ES-I3 (cell line): ENCODE measurements at regions not wholly inside any gene's neighbourhood (a gene's known extent, or its start where the extent isn't known, plus 50 kb on each side); places are given as distances from the start of the nearest gene placed in this dataset.
"Not testable (repeated sequence)": the region's sequence is repeated elsewhere in the genome, so short reads cannot be mapped to it uniquely, and the experiment has no call there.

ENCODE experiments used
- H3K36me3 ChIP-seq: 2 replicates; pipeline ENCODE4 v1.6.1; 2013; ENCODE audit warnings: mild to moderate bottlenecking, low read length, control low read depth, moderate library complexity; ENCODE audit not compliant: insufficient read depth
- H3K4me1 ChIP-seq: 2 replicates; pipeline ENCODE4 v1.6.1; 2013; ENCODE audit warnings: mild to moderate bottlenecking, control low read depth, low read length; ENCODE audit not compliant: insufficient read depth
- H3K9ac ChIP-seq: 2 replicates; pipeline ENCODE4 v1.6.1; 2013; ENCODE audit warnings: low read depth, mild to moderate bottlenecking, low read length, moderate library complexity
- H3K9me3 ChIP-seq: 2 replicates; pipeline ENCODE4 v1.6.1; 2013; ENCODE audit warnings: mild to moderate bottlenecking, low read length, moderate library complexity; ENCODE audit not compliant: control insufficient read depth, insufficient read depth

- Histone ChIP-seq H3K36me3 (no peaks in the 10 kb centered on the region), H3K4me1 (no peaks in the 10 kb centered on the region), H3K9ac (no peak overlapping the region), H3K9me3 (no peaks in the 10 kb centered on the region)
Measured at GRCh38 chr4:111360906-111361305, 738.0 kb upstream of the PITX2 start.

GRCh38 chr4:111362941-111363361 is 740.1 kb upstream of the PITX2 start:
- H3K9me3 ChIP-seq, result no peaks in the 10 kb centered on the region
- no peak overlapping the region for H3K9ac ChIP-seq
- no peaks in the 10 kb centered on the region for H3K4me1 ChIP-seq
- H3K36me3 ChIP-seq, result no peaks in the 10 kb centered on the region

GRCh38 chr4:111377880-111378279 is 755.0 kb upstream of the PITX2 start:
- not testable (repeated sequence) for H3K9me3 ChIP-seq, H3K9ac ChIP-seq, H3K4me1 ChIP-seq, H3K36me3 ChIP-seq

- Histone ChIP-seq H3K4me1 (no peaks in the 10 kb centered on the region), H3K9me3 (no peaks in the 10 kb centered on the region), H3K36me3 (no peaks in the 10 kb centered on the region), H3K9ac (no peak overlapping the region)
Measured at GRCh38 chr4:111388561-111388960, 756.7 kb upstream of the FAM241A start.

GRCh38 chr4:111391829-111392228 is 753.4 kb upstream of the FAM241A start:
- Histone ChIP-seq H3K9me3 (no peaks in the 10 kb centered on the region), H3K4me1 (no peaks in the 10 kb centered on the region), H3K36me3 (no peaks in the 10 kb centered on the region), H3K9ac (no peak overlapping the region)

GRCh38 chr4:111393781-111394180 is 751.5 kb upstream of the FAM241A start:
- H3K36me3 ChIP-seq, result no peaks in the 10 kb centered on the region
- no peaks in the 10 kb centered on the region for H3K4me1 ChIP-seq
- H3K9ac ChIP-seq, result no peak overlapping the region
- no peaks in the 10 kb centered on the region for H3K9me3 ChIP-seq

GRCh38 chr4:111398906-111399330 is 746.3 kb upstream of the FAM241A start:
- Histone ChIP-seq H3K36me3 (no peaks in the 10 kb centered on the region), H3K9me3 (no peaks in the 10 kb centered on the region), H3K9ac (no peak overlapping the region), H3K4me1 (no peaks in the 10 kb centered on the region)

GRCh38 chr4:111399623-111400022 is 745.6 kb upstream of the FAM241A start:
- Histone ChIP-seq H3K9me3 (no peaks in the 10 kb centered on the region), H3K36me3 (no peaks in the 10 kb centered on the region), H3K9ac (no peak overlapping the region), H3K4me1 (no peaks in the 10 kb centered on the region)

- Histone ChIP-seq H3K4me1 (no peaks in the 10 kb centered on the region), H3K9me3 (no peaks in the 10 kb centered on the region), H3K9ac (no peak overlapping the region), H3K36me3 (no peaks in the 10 kb centered on the region)
Measured at GRCh38 chr4:111400741-111401140, 744.5 kb upstream of the FAM241A start.

- Histone ChIP-seq H3K4me1 (no peaks in the 10 kb centered on the region), H3K9ac (no peak overlapping the region)
Measured at GRCh38 chr4:111404673-111405072, 740.6 kb upstream of the FAM241A start.

GRCh38 chr4:111405989-111406388 is 739.3 kb upstream of the FAM241A start:
- Histone ChIP-seq H3K4me1 (no peaks in the 10 kb centered on the region), H3K9me3 (no peaks in the 10 kb centered on the region), H3K9ac (no peak overlapping the region), H3K36me3 (no peaks in the 10 kb centered on the region)

More at GRCh38 chr4:111404673-111405072, 740.6 kb upstream of the FAM241A start:
- Histone ChIP-seq H3K36me3 (no peaks in the 10 kb centered on the region), H3K9me3 (no peaks in the 10 kb centered on the region)

- no peaks in the 10 kb centered on the region for H3K36me3 ChIP-seq
- no peaks in the 10 kb centered on the region for H3K4me1 ChIP-seq
- no peaks in the 10 kb centered on the region for H3K9me3 ChIP-seq
- no peak overlapping the region for H3K9ac ChIP-seq
Measured at GRCh38 chr4:111410571-111410970, 734.7 kb upstream of the FAM241A start.

GRCh38 chr4:111417521-111417920 is 727.7 kb upstream of the FAM241A start:
- Histone ChIP-seq H3K9me3 (no peaks in the 10 kb centered on the region), H3K4me1 (no peaks in the 10 kb centered on the region), H3K36me3 (no peaks in the 10 kb centered on the region)

GRCh38 chr4:111433441-111433840 is 711.8 kb upstream of the FAM241A start:
- Histone ChIP-seq H3K36me3 (no peaks in the 10 kb centered on the region), H3K9me3 (no peaks in the 10 kb centered on the region), H3K4me1 (no peaks in the 10 kb centered on the region), H3K9ac (no peak overlapping the region)

More at GRCh38 chr4:111417521-111417920, 727.7 kb upstream of the FAM241A start:
- H3K9ac ChIP-seq, result no peak overlapping the region

GRCh38 chr4:111434586-111434985 is 710.7 kb upstream of the FAM241A start:
- Histone ChIP-seq H3K36me3 (no peaks in the 10 kb centered on the region), H3K9ac (no peak overlapping the region), H3K9me3 (no peaks in the 10 kb centered on the region), H3K4me1 (no peaks in the 10 kb centered on the region)
